ENCODE measurements at regions not wholly inside any gene's neighbourhood (a gene's known extent, or its start where the extent isn't known, plus 50 kb on each side); places are given as distances from the start of the nearest gene placed in this dataset.
"Not testable (repeated sequence)": the region's sequence is repeated elsewhere in the genome, so short reads cannot be mapped to it uniquely, and the experiment has no call there.

DNA sequence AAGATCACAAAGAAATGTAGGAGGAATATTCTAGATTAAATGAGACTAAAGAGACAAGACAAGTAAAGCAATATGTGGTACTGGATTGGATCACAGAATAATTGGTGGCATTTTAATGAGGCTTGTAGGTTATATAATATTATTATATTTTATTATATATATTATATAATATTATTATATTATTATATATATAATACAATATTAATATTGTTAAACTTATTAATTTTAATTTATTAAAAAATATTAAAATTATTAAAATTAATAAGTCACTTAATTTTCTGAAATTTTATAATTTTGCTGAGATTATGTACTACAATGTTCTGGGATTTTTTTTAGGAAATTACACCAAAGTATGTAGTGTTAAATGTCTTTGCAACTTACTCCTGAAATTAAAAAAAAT is 311.9 kb downstream of the COL11A1 start:
- Histone ChIP-seq H2AFZ (ENCODE audit: control insufficient read depth, low read length) (no peak overlapping the region), H3K9me1 (ENCODE audit: control insufficient read depth, extremely low read depth, insufficient read depth, low read length) (no peaks in the 10 kb centered on the region), H3K9me3 (ENCODE audit: control insufficient read depth, low read depth, low read length) (no peaks in the 10 kb centered on the region), H3K36me3 (ENCODE audit: control insufficient read depth in 2 of 2, extremely low read depth in 1 of 2, insufficient read depth in 2 of 2, low read length in 2 of 2) (no peaks in the 10 kb centered on the region), H3K27ac (ENCODE audit: control insufficient read depth, insufficient read depth, low read length) (no peak overlapping the region), H3K79me2 (ENCODE audit: control insufficient read depth, insufficient read depth, low read length) (no peaks in the 10 kb centered on the region), H3K4me3 (ENCODE audit: control insufficient read depth in 2 of 3, extremely low read depth in 1 of 3, insufficient read depth in 2 of 3, low read depth in 1 of 3, low read length in 3 of 3) (no peak overlapping the region), H3K4me2 (ENCODE audit: control insufficient read depth, extremely low read depth, insufficient read depth, low read depth, low read length) (no peak overlapping the region), H4K20me1 (ENCODE audit: control insufficient read depth, extremely low read depth, insufficient read depth, low read length) (no peaks in the 10 kb centered on the region), H3K9ac (ENCODE audit: control insufficient read depth, extremely low read depth, insufficient read depth, low read length) (no peak overlapping the region), H3K4me1 (ENCODE audit: control insufficient read depth, extremely low read depth, insufficient read depth, low read length) (no peaks in the 10 kb centered on the region), H3K27me3 (ENCODE audit: control insufficient read depth, extremely low read depth, insufficient read depth, low read length) (no peaks in the 10 kb centered on the region)
- TF ChIP-seq, protein P1, sequence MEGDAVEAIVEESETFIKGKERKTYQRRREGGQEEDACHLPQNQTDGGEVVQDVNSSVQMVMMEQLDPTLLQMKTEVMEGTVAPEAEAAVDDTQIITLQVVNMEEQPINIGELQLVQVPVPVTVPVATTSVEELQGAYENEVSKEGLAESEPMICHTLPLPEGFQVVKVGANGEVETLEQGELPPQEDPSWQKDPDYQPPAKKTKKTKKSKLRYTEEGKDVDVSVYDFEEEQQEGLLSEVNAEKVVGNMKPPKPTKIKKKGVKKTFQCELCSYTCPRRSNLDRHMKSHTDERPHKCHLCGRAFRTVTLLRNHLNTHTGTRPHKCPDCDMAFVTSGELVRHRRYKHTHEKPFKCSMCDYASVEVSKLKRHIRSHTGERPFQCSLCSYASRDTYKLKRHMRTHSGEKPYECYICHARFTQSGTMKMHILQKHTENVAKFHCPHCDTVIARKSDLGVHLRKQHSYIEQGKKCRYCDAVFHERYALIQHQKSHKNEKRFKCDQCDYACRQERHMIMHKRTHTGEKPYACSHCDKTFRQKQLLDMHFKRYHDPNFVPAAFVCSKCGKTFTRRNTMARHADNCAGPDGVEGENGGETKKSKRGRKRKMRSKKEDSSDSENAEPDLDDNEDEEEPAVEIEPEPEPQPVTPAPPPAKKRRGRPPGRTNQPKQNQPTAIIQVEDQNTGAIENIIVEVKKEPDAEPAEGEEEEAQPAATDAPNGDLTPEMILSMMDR (optimal IDR thresholded peaks at IDR 0.05 in 1 of 3, IDR thresholded peaks at IDR 0.05 in 1 of 3, conservative IDR thresholded peaks at IDR 0.05 in 1 of 3; ENCODE audit: extremely low read depth in 1 of 3, insufficient read depth in 2 of 3, low read length in 3 of 3), result no peak
- no peak for TF ChIP-seq EZH2 (IDR thresholded peaks at IDR 0.05; ENCODE audit: low read length)
- dilution Hi-C loops (cut with MboI; ENCODE audit: extremely low pct_ligation_motif_present, low sequenced_read_pairs), result no loop called here
- FAIRE-seq, result no peak
- no peak for DNase-seq (ENCODE audit: low read depth, low spot score)

DNA sequence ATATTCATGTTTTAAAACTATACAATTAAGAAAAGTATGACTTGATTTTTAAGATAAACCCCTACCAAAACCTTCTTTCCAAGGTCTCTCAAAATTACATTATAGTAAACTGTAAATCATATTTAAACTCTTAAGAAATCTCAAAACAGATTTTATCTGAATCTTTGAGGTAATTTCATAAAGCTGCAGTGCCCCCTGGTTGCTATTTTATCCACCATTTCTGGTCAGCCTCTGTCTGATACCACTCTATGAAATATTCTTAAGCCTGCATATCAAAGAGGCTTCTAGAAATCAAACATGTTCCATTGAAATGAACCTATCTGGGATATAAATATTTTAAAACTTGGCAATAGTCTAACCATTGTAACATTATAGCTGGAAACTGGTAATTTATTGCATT is 317.3 kb downstream of the COL11A1 start:
- TF ChIP-seq, protein P1 (optimal IDR thresholded peaks at IDR 0.05 in 1 of 3, IDR thresholded peaks at IDR 0.05 in 1 of 3, conservative IDR thresholded peaks at IDR 0.05 in 1 of 3; ENCODE audit: extremely low read depth in 1 of 3, insufficient read depth in 2 of 3, low read length in 3 of 3), result no peak
- TF ChIP-seq EZH2 (IDR thresholded peaks at IDR 0.05; ENCODE audit: low read length), result no peak
- no peak for DNase-seq (ENCODE audit: low read depth, low spot score)
- H3K27ac ChIP-seq (ENCODE audit: control insufficient read depth, insufficient read depth, low read length), result no peak overlapping the region
- no peak overlapping the region for H3K9ac ChIP-seq (ENCODE audit: control insufficient read depth, extremely low read depth, insufficient read depth, low read length)
- no peaks in the 10 kb centered on the region for H3K79me2 ChIP-seq (ENCODE audit: control insufficient read depth, insufficient read depth, low read length)
- H3K4me3 ChIP-seq (ENCODE audit: control insufficient read depth in 2 of 3, extremely low read depth in 1 of 3, insufficient read depth in 2 of 3, low read depth in 1 of 3, low read length in 3 of 3), result no peak overlapping the region
- H3K27me3 ChIP-seq (ENCODE audit: control insufficient read depth, extremely low read depth, insufficient read depth, low read length), result no peaks in the 10 kb centered on the region
- dilution Hi-C loops (cut with MboI; ENCODE audit: extremely low pct_ligation_motif_present, low sequenced_read_pairs), result no loop called here
- H2AFZ ChIP-seq (ENCODE audit: control insufficient read depth, low read length), result no peak overlapping the region
- no peak for FAIRE-seq
- H3K36me3 ChIP-seq (ENCODE audit: control insufficient read depth in 2 of 2, extremely low read depth in 1 of 2, insufficient read depth in 2 of 2, low read length in 2 of 2), result no peaks in the 10 kb centered on the region
- no peaks in the 10 kb centered on the region for H4K20me1 ChIP-seq (ENCODE audit: control insufficient read depth, extremely low read depth, insufficient read depth, low read length)
- H3K9me1 ChIP-seq (ENCODE audit: control insufficient read depth, extremely low read depth, insufficient read depth, low read length), result no peaks in the 10 kb centered on the region
- H3K4me1 ChIP-seq (ENCODE audit: control insufficient read depth, extremely low read depth, insufficient read depth, low read length), result no peaks in the 10 kb centered on the region
- no peak overlapping the region for H3K4me2 ChIP-seq (ENCODE audit: control insufficient read depth, extremely low read depth, insufficient read depth, low read depth, low read length)
- H3K9me3 ChIP-seq (ENCODE audit: control insufficient read depth, low read depth, low read length), result no peaks in the 10 kb centered on the region

DNA sequence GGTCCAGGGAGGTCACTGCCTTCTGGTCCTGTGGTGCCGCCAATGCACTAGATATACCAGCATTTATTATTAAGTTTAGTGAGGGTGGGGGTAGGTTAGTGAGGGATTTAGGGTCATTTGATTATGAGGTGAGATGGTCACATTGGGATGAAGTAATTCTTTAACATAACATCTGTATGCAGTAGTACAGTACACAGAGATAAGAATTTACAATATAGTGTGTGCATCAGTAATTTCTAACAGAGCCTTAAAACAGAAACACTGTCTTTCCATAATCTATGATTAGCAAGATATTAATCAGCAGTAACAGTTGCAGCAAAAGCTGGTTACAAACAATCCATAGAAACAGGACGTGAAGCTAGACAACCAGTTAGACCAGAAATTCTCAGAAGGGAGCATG is 318.4 kb downstream of the COL11A1 start:
- H3K9me3 ChIP-seq (ENCODE audit: control insufficient read depth, low read depth, low read length); H3K79me2 ChIP-seq (ENCODE audit: control insufficient read depth, insufficient read depth, low read length); FAIRE-seq: not testable (repeated sequence)

More for the DNA sequence above, 318.4 kb downstream of the COL11A1 start:
- H3K4me3 ChIP-seq (ENCODE audit: control insufficient read depth in 2 of 3, extremely low read depth in 1 of 3, insufficient read depth in 2 of 3, low read depth in 1 of 3, low read length in 3 of 3); H3K36me3 ChIP-seq (ENCODE audit: control insufficient read depth in 2 of 2, extremely low read depth in 1 of 2, insufficient read depth in 2 of 2, low read length in 2 of 2); H3K9ac ChIP-seq (ENCODE audit: control insufficient read depth, extremely low read depth, insufficient read depth, low read length); H3K27ac ChIP-seq (ENCODE audit: control insufficient read depth, insufficient read depth, low read length); H2AFZ ChIP-seq (ENCODE audit: control insufficient read depth, low read length); dilution Hi-C loops (cut with MboI; ENCODE audit: extremely low pct_ligation_motif_present, low sequenced_read_pairs); H3K27me3 ChIP-seq (ENCODE audit: control insufficient read depth, extremely low read depth, insufficient read depth, low read length); H4K20me1 ChIP-seq (ENCODE audit: control insufficient read depth, extremely low read depth, insufficient read depth, low read length); DNase-seq (ENCODE audit: low read depth, low spot score); H3K4me2 ChIP-seq (ENCODE audit: control insufficient read depth, extremely low read depth, insufficient read depth, low read depth, low read length); H3K9me1 ChIP-seq (ENCODE audit: control insufficient read depth, extremely low read depth, insufficient read depth, low read length); H3K4me1 ChIP-seq (ENCODE audit: control insufficient read depth, extremely low read depth, insufficient read depth, low read length): not testable (repeated sequence)

Measured in keratinocyte (primary cell).